Spleen (tissue), 11 donors: ENCODE measurements at regions not wholly inside any gene's neighbourhood (a gene's known extent, or its start where the extent isn't known, plus 50 kb on each side); places are given as distances from the start of the nearest gene placed in this dataset.
A peak's percentile ranks its signal among the peaks of the same experiment; 100 is the strongest.

Source experiments
- DNase-seq: peaks from one replicate; pipeline ENCODE4 v3.0.0-alpha.2; 2020
- H3K27ac ChIP-seq, 8 donors: fragments of 200-600 bp; sonication (generic) in 7 of 8; 1 replicate in 4 of 8; 2 replicates in 4 of 8; pipeline versions ENCODE4 v1.5.0 to v1.8.0; 2016 to 2021; ENCODE audit warnings: inconsistent platforms in 4 of 8, mild to moderate bottlenecking in 4 of 8, moderate library complexity in 1 of 8
- H3K27me3 ChIP-seq, 7 donors: fragments of 200-600 bp; sonication (generic) in 6 of 7; replicated peaks in 1 of 7; 1 replicate in 4 of 7; 2 replicates in 3 of 7; pipeline versions ENCODE4 v1.5.0 to v1.8.0; 2016 to 2021; ENCODE audit warnings: inconsistent platforms in 3 of 7, mild to moderate bottlenecking in 1 of 7
- H3K36me3 ChIP-seq, 6 donors: fragments of 200-600 bp; sonication (generic) in 5 of 6; 1 replicate in 4 of 6; 2 replicates in 2 of 6; pipeline versions ENCODE4 v1.5.0 to v1.8.0; 2016 to 2021; ENCODE audit warnings: inconsistent platforms in 2 of 6
- H3K4me1 ChIP-seq, 6 donors: fragments of 200-600 bp; sonication (generic) in 5 of 6; 1 replicate in 3 of 6; 2 replicates in 3 of 6; pipeline versions ENCODE4 v1.5.0 to v1.8.0; 2016 to 2021; ENCODE audit warnings: inconsistent platforms in 3 of 6
- H3K4me3 ChIP-seq, 8 donors: fragments of 200-600 bp; sonication (generic) in 7 of 8; 1 replicate in 4 of 8; 2 replicates in 4 of 8; pipeline versions ENCODE4 v1.5.0 to v1.8.0; 2016 to 2021; ENCODE audit warnings: inconsistent platforms in 4 of 8, mild to moderate bottlenecking in 4 of 8, moderate library complexity in 2 of 8
- H3K9me3 ChIP-seq, 8 donors: fragments of 200-600 bp; sonication (generic) in 7 of 8; 1 replicate in 4 of 8; 2 replicates in 4 of 8; pipeline versions ENCODE4 v1.5.0 to v1.8.0; 2016 to 2021; ENCODE audit warnings: inconsistent platforms in 4 of 8
- CTCF ChIP-seq, 11 experiments: fragments of 200-600 bp in 7 of 11; fragments of 450-650 bp in 4 of 11; sonication (generic) in 4 of 11; IDR thresholded peaks in 8 of 11; conservative IDR thresholded peaks in 3 of 11; 1 replicate in 7 of 11; 2 replicates in 4 of 11; pipeline versions ENCODE4 v1.4.0 to v1.8.0; 2016 to 2021; ENCODE audit warnings: antibody characterized with exemption in 11 of 11, inconsistent platforms in 4 of 11, mild to moderate bottlenecking in 1 of 11
- POLR2A ChIP-seq, 3 donors: fragments of 450-650 bp; IDR thresholded peaks; one replicate each; pipeline ENCODE4 v1.5.1; 2017; ENCODE audit warnings: antibody characterized with exemption in 3 of 3, mild to moderate bottlenecking in 1 of 3
- POLR2AphosphoS5 ChIP-seq, 3 donors: sonication (generic); formaldehyde crosslinking; IDR thresholded peaks; one replicate each; pipeline ENCODE4 v1.5.1; 2017; ENCODE audit warnings: antibody characterized with exemption in 3 of 3
- WGBS, 5 donors: extraction: QIAGEN DNeasy Blood & Tissue Kit in 3 of 5; methylation state at CpG; one replicate each; pipeline versions ENCODE4 v1.1.5 to v1.1.7; 2013 to 2018; 5-methylcytosine and 5-hydroxymethylcytosine counted together
- intact Hi-C: fragments of 100-400 bp; cut with DNase I; formaldehyde crosslinking; loops from one replicate; pipeline ENCODE4 v1.15.0; 2023; ENCODE audit warnings: low total_unique reads
- donor health status: healthy with polysubstance abuse.
- donor health status: DM: no; HTN: no; CAD: no; lungs with moderate emphysema.
- donor health status: DM: no; HTN: no; CAD: no.
- donor health status: Bipolar disorder and iron deficiency.
- donor health status: healthy.
- donor health status: DM: no; HTN: no; CAD: no.
- donor health status: DM: yes; HTN: yes; CAD: no.

DNA sequence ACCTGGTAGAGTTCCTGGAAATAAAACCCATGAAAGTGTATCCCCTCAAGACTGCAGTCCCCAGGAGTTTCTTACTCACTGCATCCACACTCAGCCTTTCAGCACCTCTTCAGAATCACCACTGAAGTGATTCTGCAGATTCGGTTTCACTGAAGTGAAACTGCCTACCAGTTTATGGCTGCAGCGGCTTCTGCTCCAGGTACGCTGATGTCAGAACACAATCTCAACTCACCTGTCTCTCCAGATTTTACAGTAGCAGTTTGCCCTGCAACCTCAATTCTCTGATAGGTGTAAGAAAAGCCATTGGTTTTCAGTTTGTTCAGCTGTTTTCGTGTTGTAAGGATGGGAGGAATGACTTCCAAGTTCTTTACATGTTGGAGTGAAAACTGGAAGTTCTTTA lies 124.8 kb downstream of the TSN start:
- 90 to 94% (median 91%) methylated on average over 4 of the region's 4 CpGs for WGBS, 5 donors
- H3K9me3 ChIP-seq = peaks cover 0 to 12% (median 0%) of the 10 kb centered on the region in 8 donors
- intact Hi-C loops = no loop called here
- H3K4me1 ChIP-seq = peaks cover 0 to 16% (median 0%) of the 10 kb centered on the region in 6 donors
- H3K27me3 ChIP-seq = no peaks in the 10 kb centered on the region
- no peak overlapping the region for H3K4me3 ChIP-seq
- H3K27ac ChIP-seq = no peak overlapping the region
- TF ChIP-seq POLR2AphosphoS5 (IDR thresholded peaks at IDR 0.05) = no peak
- no peak for TF ChIP-seq CTCF (IDR thresholded peaks at IDR 0.05 in 8 of 11, conservative IDR thresholded peaks at IDR 0.05 in 3 of 11)
- TF ChIP-seq POLR2A (IDR thresholded peaks at IDR 0.05) = no peak
- H3K36me3 ChIP-seq = no peaks in the 10 kb centered on the region
- DNase-seq = no peak

DNA sequence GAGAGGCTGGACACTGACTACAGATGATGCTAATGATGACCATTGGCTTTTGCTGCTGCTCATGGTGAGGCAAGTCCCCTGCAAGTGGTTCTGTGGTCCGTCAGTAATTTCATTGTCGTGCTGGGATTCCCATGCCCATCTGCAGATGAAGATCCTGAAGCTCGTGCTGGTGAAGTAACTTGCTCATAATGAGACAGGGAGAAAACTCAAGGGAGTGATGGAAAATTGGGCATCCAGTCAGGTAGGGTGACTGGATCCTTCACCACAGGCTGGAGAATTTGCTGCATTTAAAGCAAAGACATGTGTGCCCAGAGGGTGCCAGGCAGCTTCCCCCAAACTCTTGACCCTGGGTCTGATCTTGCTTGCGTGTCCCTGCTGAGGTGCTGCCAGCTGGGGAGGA lies 125.6 kb downstream of the TSN start:
- DNase-seq = no peak
- intact Hi-C loops = no loop called here
- Histone ChIP-seq H3K9me3 (peaks cover 0 to 12% (median 0%) of the 10 kb centered on the region in 8 donors), H3K27me3 (no peaks in the 10 kb centered on the region), H3K4me1 (peaks cover 0 to 16% (median 0%) of the 10 kb centered on the region in 6 donors), H3K36me3 (no peaks in the 10 kb centered on the region), H3K4me3 (no peak overlapping the region), H3K27ac (no peak overlapping the region)
- WGBS, 5 donors = 87 to 98% (median 94%) methylated on average over 3 to 4 of the region's 4 CpGs
- TF ChIP-seq POLR2AphosphoS5 (IDR thresholded peaks at IDR 0.05) = no peak
- TF ChIP-seq CTCF (IDR thresholded peaks at IDR 0.05 in 8 of 11, conservative IDR thresholded peaks at IDR 0.05 in 3 of 11) = no peak
- TF ChIP-seq POLR2A (IDR thresholded peaks at IDR 0.05) = no peak

- intact Hi-C loops = no loop called here
- H3K27me3 ChIP-seq = no peaks in the 10 kb centered on the region
- peaks cover 0 to 16% (median 0%) of the 10 kb centered on the region in 6 donors for H3K4me1 ChIP-seq
- no peak overlapping the region for H3K4me3 ChIP-seq
- TF ChIP-seq CTCF (IDR thresholded peaks at IDR 0.05 in 8 of 11, conservative IDR thresholded peaks at IDR 0.05 in 3 of 11) = no peak
- no peak for TF ChIP-seq POLR2A (IDR thresholded peaks at IDR 0.05)
- TF ChIP-seq POLR2AphosphoS5 (IDR thresholded peaks at IDR 0.05) = no peak
- no peak for DNase-seq
- H3K27ac ChIP-seq = no peak overlapping the region
- peaks cover 0 to 12% (median 0%) of the 10 kb centered on the region in 8 donors for H3K9me3 ChIP-seq
- no peaks in the 10 kb centered on the region for H3K36me3 ChIP-seq
- 84 to 96% (median 87%) methylated on average over 4 of the region's 4 CpGs for WGBS, 5 donors
Measured at GRCh38 chr2:121881950-121882349, 126.5 kb downstream of the TSN start.

GRCh38 chr2:121884078-121884477 lies 128.6 kb downstream of the TSN start:
- no peaks in the 10 kb centered on the region for H3K27me3 ChIP-seq
- whole genome bisulfite sequencing, 5 donors = 43 to 62% (median 53%) methylated on average over 3 of the region's 3 CpGs
- no peak for DNase-seq
- peaks cover 0 to 6% (median 0%) of the 10 kb centered on the region in 8 donors for H3K9me3 ChIP-seq
- no peaks in the 10 kb centered on the region for H3K36me3 ChIP-seq
- H3K4me1 ChIP-seq = peaks cover 0 to 16% (median 0%) of the 10 kb centered on the region in 6 donors
- no peak overlapping the region for H3K4me3 ChIP-seq
- intact Hi-C loops = no loop called here
- peak overlapping the region in 4 of 8 donors; percentile 1 to 25 (median 5) for H3K27ac ChIP-seq
- TF ChIP-seq POLR2A (IDR thresholded peaks at IDR 0.05) = no peak
- no peak for TF ChIP-seq POLR2AphosphoS5 (IDR thresholded peaks at IDR 0.05)
- no peak for TF ChIP-seq CTCF (IDR thresholded peaks at IDR 0.05 in 8 of 11, conservative IDR thresholded peaks at IDR 0.05 in 3 of 11)
